ENCODE measurements at regions not wholly inside any gene's neighbourhood (a gene's known extent, or its start where the extent isn't known, plus 50 kb on each side); places are given as distances from the start of the nearest gene placed in this dataset.

- no peak for TF ChIP-seq CTCF (IDR thresholded peaks at IDR 0.05)
- no peak for TF ChIP-seq POLR2A (IDR thresholded peaks at IDR 0.05)
Measured at GRCh38 chr11:8834379-8834778, 76.6 kb upstream of the AKIP1 start.

Data from heart left ventricle (tissue), 13 donors.